Neural cell (in vitro differentiated cells): ENCODE measurements at regions not wholly inside any gene's neighbourhood (a gene's known extent, or its start where the extent isn't known, plus 50 kb on each side); places are given as distances from the start of the nearest gene placed in this dataset.

ENCODE experiments used
- H2AFZ ChIP-seq: fragments of 200-600, 300-800 bp; sonication (generic), shearing (Covaris generic); 2 replicates; pipeline ENCODE4 v1.6.0; 2014; ENCODE audit warnings: low read depth, mild to moderate bottlenecking, antibody characterized with exemption, low read length, moderate library complexity
- H3F3A ChIP-seq: fragments of 200-600 bp; shearing (Covaris generic); 2 replicates; pipeline ENCODE4 v1.6.1; 2016; ENCODE audit warnings: mild to moderate bottlenecking, moderate library complexity, mixed read lengths, antibody characterized with exemption, low read length; ENCODE audit not compliant: insufficient read depth, poor library complexity, severe bottlenecking
- H3K27ac ChIP-seq: fragments of 200-600, 300-800 bp; sonication (generic), shearing (Covaris generic); 2 replicates; pipeline ENCODE4 v1.5.1; 2014; ENCODE audit warnings: mild to moderate bottlenecking, low read length, moderate library complexity
- H3K27me3 ChIP-seq: fragments of 300-800, 200-600 bp; sonication (generic), shearing (Covaris generic); 2 replicates; pipeline ENCODE4 v1.6.0; 2014; ENCODE audit warnings: mild to moderate bottlenecking, low read depth, low read length, moderate library complexity; ENCODE audit not compliant: insufficient read depth
- H3K36me3 ChIP-seq: fragments of 300-800, 200-600 bp; sonication (generic), shearing (Covaris generic); 2 replicates; pipeline ENCODE4 v1.5.1; 2014; ENCODE audit warnings: mild to moderate bottlenecking, antibody characterized with exemption, low read length, moderate library complexity; ENCODE audit not compliant: insufficient read depth
- H3K4me2 ChIP-seq: fragments of 300-800, 200-600 bp; sonication (generic), shearing (Covaris generic); 2 replicates; pipeline ENCODE4 v1.6.0; 2014; ENCODE audit warnings: mild to moderate bottlenecking, low read length
- H3K4me3 ChIP-seq: fragments of 300-800, 200-600 bp; sonication (generic), shearing (Covaris generic); 2 replicates; pipeline ENCODE4 v1.5.1; 2014; ENCODE audit warnings: mild to moderate bottlenecking, low read length, moderate library complexity
- H3K79me2 ChIP-seq: fragments of 200-600 bp; shearing (Covaris generic); replicated peaks from 2 replicates; pipeline ENCODE4 v1.6.0; 2014; ENCODE audit warnings: mild to moderate bottlenecking, low read length, moderate library complexity; ENCODE audit not compliant: insufficient read depth
- H3K9ac ChIP-seq: fragments of 300-800, 200-600 bp; sonication (generic), shearing (Covaris generic); 2 replicates; pipeline ENCODE4 v1.6.1; 2016; ENCODE audit warnings: mild to moderate bottlenecking, low read length, mixed read lengths
- H3K9me2 ChIP-seq: fragments of 200-600 bp; shearing (Covaris generic); 2 replicates; pipeline ENCODE4 v1.6.1; 2016; ENCODE audit warnings: mild to moderate bottlenecking, low read length, mixed read lengths; ENCODE audit not compliant: insufficient read depth
- H3K9me3 ChIP-seq: fragments of 200-600, 300-800 bp; sonication (generic), shearing (Covaris generic); 2 replicates; pipeline ENCODE4 v1.6.1; 2016; ENCODE audit warnings: mild to moderate bottlenecking, mixed run types, low read length, moderate library complexity, mixed read lengths
- H4K20me1 ChIP-seq: fragments of 200-600 bp; shearing (Covaris generic); 2 replicates; pipeline ENCODE4 v1.6.1; 2016; ENCODE audit warnings: mild to moderate bottlenecking, mixed run types; ENCODE audit not compliant: insufficient read depth
- EP300 ChIP-seq: fragments of 450-650 bp; conservative IDR thresholded peaks from 2 replicates; pipeline ENCODE4 v1.6.1; 2014; ENCODE audit warnings: antibody characterized with exemption, mild to moderate bottlenecking, moderate library complexity; ENCODE audit not compliant: poor library complexity, severe bottlenecking
- EZH2 ChIP-seq: fragments of 200-600, 300-800 bp; shearing (Covaris generic), sonication (generic); IDR thresholded peaks from 2 replicates; pipeline ENCODE4 v1.6.1; 2014; ENCODE audit warnings: antibody characterized with exemption, low read length, borderline replicate concordance, mild to moderate bottlenecking; ENCODE audit not compliant: insufficient read depth, poor library complexity, severe bottlenecking
- MXI1 ChIP-seq: fragments of 450-650 bp; conservative IDR thresholded peaks from 2 replicates; pipeline ENCODE4 v1.6.1; 2014; ENCODE audit warnings: antibody characterized with exemption, mild to moderate bottlenecking; ENCODE audit not compliant: poor library complexity, severe bottlenecking
- POLR2AphosphoS5 ChIP-seq: IDR thresholded peaks from 2 replicates; pipeline ENCODE4 v1.6.1; 2012
- RAD21 ChIP-seq: fragments of 450-650 bp; conservative IDR thresholded peaks from 2 replicates; pipeline ENCODE4 v1.6.1; 2014; ENCODE audit warnings: antibody characterized with exemption, mild to moderate bottlenecking, moderate library complexity
- SMC3 ChIP-seq: fragments of 450-650 bp; conservative IDR thresholded peaks from 2 replicates; pipeline ENCODE4 v1.6.1; 2014; ENCODE audit warnings: antibody characterized with exemption, mild to moderate bottlenecking, moderate library complexity; ENCODE audit not compliant: poor library complexity
- TAF1 ChIP-seq: IDR thresholded peaks from 2 replicates; pipeline ENCODE4 v1.6.1; 2012; ENCODE audit warnings: low read depth
- TF ChIP-seq, protein P1 (sequence below): IDR thresholded peaks from 2 replicates; pipeline ENCODE4 v1.6.1; 2012; ENCODE audit warnings: borderline replicate concordance
- TF ChIP-seq, protein P2 (sequence below): fragments of 450-650 bp; IDR thresholded peaks from 2 replicates; pipeline ENCODE4 v1.5.1; 2014; ENCODE audit warnings: antibody characterized with exemption, mild to moderate bottlenecking, moderate library complexity; ENCODE audit not compliant: poor library complexity, severe bottlenecking

- Histone ChIP-seq H3K4me3 (no peak overlapping the region), H3K36me3 (no peaks in the 10 kb centered on the region), H3K4me2 (no peak overlapping the region), H4K20me1 (no peaks in the 10 kb centered on the region), H3K27me3 (no peaks in the 10 kb centered on the region), H3F3A (no peaks in the 10 kb centered on the region), H3K9me2 (no peaks in the 10 kb centered on the region), H3K9ac (no peak overlapping the region), H2AFZ (no peak overlapping the region), H3K79me2 (no peaks in the 10 kb centered on the region), H3K27ac (no peak overlapping the region), H3K9me3 (no peaks in the 10 kb centered on the region)
- no peak for TF ChIP-seq POLR2AphosphoS5
- TF ChIP-seq, protein P1, sequence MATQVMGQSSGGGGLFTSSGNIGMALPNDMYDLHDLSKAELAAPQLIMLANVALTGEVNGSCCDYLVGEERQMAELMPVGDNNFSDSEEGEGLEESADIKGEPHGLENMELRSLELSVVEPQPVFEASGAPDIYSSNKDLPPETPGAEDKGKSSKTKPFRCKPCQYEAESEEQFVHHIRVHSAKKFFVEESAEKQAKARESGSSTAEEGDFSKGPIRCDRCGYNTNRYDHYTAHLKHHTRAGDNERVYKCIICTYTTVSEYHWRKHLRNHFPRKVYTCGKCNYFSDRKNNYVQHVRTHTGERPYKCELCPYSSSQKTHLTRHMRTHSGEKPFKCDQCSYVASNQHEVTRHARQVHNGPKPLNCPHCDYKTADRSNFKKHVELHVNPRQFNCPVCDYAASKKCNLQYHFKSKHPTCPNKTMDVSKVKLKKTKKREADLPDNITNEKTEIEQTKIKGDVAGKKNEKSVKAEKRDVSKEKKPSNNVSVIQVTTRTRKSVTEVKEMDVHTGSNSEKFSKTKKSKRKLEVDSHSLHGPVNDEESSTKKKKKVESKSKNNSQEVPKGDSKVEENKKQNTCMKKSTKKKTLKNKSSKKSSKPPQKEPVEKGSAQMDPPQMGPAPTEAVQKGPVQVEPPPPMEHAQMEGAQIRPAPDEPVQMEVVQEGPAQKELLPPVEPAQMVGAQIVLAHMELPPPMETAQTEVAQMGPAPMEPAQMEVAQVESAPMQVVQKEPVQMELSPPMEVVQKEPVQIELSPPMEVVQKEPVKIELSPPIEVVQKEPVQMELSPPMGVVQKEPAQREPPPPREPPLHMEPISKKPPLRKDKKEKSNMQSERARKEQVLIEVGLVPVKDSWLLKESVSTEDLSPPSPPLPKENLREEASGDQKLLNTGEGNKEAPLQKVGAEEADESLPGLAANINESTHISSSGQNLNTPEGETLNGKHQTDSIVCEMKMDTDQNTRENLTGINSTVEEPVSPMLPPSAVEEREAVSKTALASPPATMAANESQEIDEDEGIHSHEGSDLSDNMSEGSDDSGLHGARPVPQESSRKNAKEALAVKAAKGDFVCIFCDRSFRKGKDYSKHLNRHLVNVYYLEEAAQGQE: no peak
- TF ChIP-seq RAD21: no peak
- TF ChIP-seq, protein P2, sequence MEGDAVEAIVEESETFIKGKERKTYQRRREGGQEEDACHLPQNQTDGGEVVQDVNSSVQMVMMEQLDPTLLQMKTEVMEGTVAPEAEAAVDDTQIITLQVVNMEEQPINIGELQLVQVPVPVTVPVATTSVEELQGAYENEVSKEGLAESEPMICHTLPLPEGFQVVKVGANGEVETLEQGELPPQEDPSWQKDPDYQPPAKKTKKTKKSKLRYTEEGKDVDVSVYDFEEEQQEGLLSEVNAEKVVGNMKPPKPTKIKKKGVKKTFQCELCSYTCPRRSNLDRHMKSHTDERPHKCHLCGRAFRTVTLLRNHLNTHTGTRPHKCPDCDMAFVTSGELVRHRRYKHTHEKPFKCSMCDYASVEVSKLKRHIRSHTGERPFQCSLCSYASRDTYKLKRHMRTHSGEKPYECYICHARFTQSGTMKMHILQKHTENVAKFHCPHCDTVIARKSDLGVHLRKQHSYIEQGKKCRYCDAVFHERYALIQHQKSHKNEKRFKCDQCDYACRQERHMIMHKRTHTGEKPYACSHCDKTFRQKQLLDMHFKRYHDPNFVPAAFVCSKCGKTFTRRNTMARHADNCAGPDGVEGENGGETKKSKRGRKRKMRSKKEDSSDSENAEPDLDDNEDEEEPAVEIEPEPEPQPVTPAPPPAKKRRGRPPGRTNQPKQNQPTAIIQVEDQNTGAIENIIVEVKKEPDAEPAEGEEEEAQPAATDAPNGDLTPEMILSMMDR: no peak
- TF ChIP-seq MXI1: no peak
- no peak for TF ChIP-seq EZH2
- no peak for TF ChIP-seq EP300
- TF ChIP-seq SMC3: no peak
- TF ChIP-seq TAF1: no peak
Observed at GRCh38 chr9:16092142-16093091, 539.6 kb downstream of the CCDC171 start.

DNA sequence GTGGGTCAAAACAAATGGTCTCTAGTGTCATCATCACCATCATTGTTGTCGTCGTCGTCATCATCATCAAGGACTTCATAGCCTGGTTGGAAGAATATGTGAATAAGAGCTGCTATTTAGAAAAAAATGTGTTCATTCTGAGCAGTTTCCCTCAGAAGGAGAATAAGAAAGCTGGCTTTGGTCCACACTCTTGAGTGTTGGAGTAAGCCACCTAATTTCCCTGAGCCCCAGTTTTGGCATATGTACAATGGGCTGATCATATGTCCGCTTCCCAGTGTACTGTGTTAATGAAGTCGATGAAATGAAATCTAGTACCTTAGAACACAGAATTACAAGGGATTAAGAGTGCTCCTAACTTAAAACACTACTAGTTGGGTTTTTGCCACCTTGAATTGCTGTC, 545.5 kb downstream of the CCDC171 start:
- Histone ChIP-seq H3K4me2 (no peak overlapping the region), H3K4me3 (no peak overlapping the region), H3K9me3 (no peaks in the 10 kb centered on the region), H3K9me2 (no peaks in the 10 kb centered on the region), H3F3A (no peaks in the 10 kb centered on the region), H3K27ac (no peak overlapping the region), H3K79me2 (no peaks in the 10 kb centered on the region), H4K20me1 (no peaks in the 10 kb centered on the region), H3K27me3 (no peaks in the 10 kb centered on the region), H2AFZ (no peak overlapping the region), H3K9ac (no peak overlapping the region), H3K36me3 (no peaks in the 10 kb centered on the region)
- TF ChIP-seq RAD21 (no peak), EZH2 (no peak)
- TF ChIP-seq, protein P2: no peak
